Left ventricle myocardium inferior (tissue), 1 donor: ENCODE measurements at regions not wholly inside any gene's neighbourhood (a gene's known extent, or its start where the extent isn't known, plus 50 kb on each side); places are given as distances from the start of the nearest gene placed in this dataset.

ENCODE experiments used
- DNase-seq: peaks from one replicate; pipeline ENCODE4 v3.0.0-alpha.2; 2020
- H3K27ac ChIP-seq: fragments of 200-600 bp; replicated peaks from 2 replicates; pipeline ENCODE4 v1.8.0; 2021
- H3K27me3 ChIP-seq: fragments of 200-600 bp; 2 replicates; pipeline ENCODE4 v1.8.0; 2021; ENCODE audit warnings: low read depth
- H3K36me3 ChIP-seq: fragments of 200-600 bp; 2 replicates; pipeline ENCODE4 v1.8.0; 2021
- H3K4me1 ChIP-seq: fragments of 200-600 bp; 2 replicates; pipeline ENCODE4 v1.8.0; 2021
- H3K4me3 ChIP-seq: fragments of 200-600 bp; 2 replicates; pipeline ENCODE4 v1.8.0; 2021; ENCODE audit warnings: mild to moderate bottlenecking, moderate library complexity
- H3K9me3 ChIP-seq: fragments of 200-600 bp; replicated peaks from 2 replicates; pipeline ENCODE4 v1.8.0; 2021
- intact Hi-C: fragments of 100-400 bp; cut with micrococcal nuclease; formaldehyde crosslinking; loops from one replicate; pipeline ENCODE4 v1.11.0; 2022
- TF ChIP-seq, protein P1 (sequence below): fragments of 200-600 bp; IDR thresholded peaks from 2 replicates; pipeline ENCODE4 v1.8.0; 2021; ENCODE audit warnings: antibody characterized with exemption, mild to moderate bottlenecking, borderline replicate concordance
- donor health status: DM: no; HTN: yes; CAD: no; lungs with severe emphysema.

DNA sequence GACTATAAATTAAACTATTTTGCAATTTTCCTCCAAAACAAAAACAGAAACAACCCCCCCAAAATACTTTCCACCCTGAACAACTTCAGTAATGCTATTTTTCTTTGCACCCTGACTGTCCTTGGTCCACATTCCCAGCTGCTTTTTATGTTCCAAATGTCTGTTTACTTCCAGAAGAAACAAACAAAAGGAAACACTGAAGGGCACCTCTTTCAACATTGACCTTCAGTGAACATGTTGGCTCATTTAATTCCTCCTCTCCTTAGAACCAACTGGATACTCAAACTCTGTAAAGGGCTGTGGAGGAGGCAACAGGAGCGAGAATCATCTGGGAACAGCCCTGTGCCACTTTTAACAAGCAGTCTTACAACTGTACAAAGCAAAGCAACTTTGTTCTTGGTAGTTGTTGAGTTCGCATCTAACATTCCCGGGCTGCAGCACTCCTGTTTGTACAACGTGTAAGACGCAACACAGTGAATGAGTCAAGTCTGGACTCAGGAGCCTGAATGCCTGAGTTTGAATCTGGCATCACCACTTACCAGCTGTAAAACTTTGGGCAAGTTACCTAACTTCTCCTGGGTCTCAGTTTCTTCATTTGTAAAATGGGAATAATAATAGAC is 111.4 kb upstream of the GATA6 start:
- Histone ChIP-seq H3K27ac (no peak overlapping the region), H3K4me3 (no peak overlapping the region), H3K4me1 (no peaks in the 10 kb centered on the region), H3K36me3 (no peaks in the 10 kb centered on the region), H3K27me3 (no peaks in the 10 kb centered on the region), H3K9me3 (peaks cover 20% of the 10 kb centered on the region)
- TF ChIP-seq, protein P1, sequence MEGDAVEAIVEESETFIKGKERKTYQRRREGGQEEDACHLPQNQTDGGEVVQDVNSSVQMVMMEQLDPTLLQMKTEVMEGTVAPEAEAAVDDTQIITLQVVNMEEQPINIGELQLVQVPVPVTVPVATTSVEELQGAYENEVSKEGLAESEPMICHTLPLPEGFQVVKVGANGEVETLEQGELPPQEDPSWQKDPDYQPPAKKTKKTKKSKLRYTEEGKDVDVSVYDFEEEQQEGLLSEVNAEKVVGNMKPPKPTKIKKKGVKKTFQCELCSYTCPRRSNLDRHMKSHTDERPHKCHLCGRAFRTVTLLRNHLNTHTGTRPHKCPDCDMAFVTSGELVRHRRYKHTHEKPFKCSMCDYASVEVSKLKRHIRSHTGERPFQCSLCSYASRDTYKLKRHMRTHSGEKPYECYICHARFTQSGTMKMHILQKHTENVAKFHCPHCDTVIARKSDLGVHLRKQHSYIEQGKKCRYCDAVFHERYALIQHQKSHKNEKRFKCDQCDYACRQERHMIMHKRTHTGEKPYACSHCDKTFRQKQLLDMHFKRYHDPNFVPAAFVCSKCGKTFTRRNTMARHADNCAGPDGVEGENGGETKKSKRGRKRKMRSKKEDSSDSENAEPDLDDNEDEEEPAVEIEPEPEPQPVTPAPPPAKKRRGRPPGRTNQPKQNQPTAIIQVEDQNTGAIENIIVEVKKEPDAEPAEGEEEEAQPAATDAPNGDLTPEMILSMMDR = no peak
- intact Hi-C loops = no loop called here
- no peak for DNase-seq

GRCh38 chr18:22060361-22060760 is 109.0 kb upstream of the GATA6 start:
- Histone ChIP-seq H3K36me3 (no peaks in the 10 kb centered on the region), H3K4me1 (no peaks in the 10 kb centered on the region), H3K9me3 (peaks cover 1% of the 10 kb centered on the region), H3K4me3 (no peak overlapping the region), H3K27ac (no peak overlapping the region), H3K27me3 (no peaks in the 10 kb centered on the region)
- intact Hi-C loops = no loop called here
- no peak for DNase-seq
- TF ChIP-seq, protein P1 = no peak

- TF ChIP-seq, protein P1 = no peak
- no peak overlapping the region for H3K27ac ChIP-seq
- no peak overlapping the region for H3K4me3 ChIP-seq
- no peaks in the 10 kb centered on the region for H3K36me3 ChIP-seq
- H3K4me1 ChIP-seq = no peaks in the 10 kb centered on the region
- intact Hi-C loops = no loop called here
- H3K27me3 ChIP-seq = peaks cover 7% of the 10 kb centered on the region
- H3K9me3 ChIP-seq = no peaks in the 10 kb centered on the region
- DNase-seq = no peak
These were observed 106.3 kb upstream of the GATA6 start for GRCh38 chr18:22063102-22063501.

DNA sequence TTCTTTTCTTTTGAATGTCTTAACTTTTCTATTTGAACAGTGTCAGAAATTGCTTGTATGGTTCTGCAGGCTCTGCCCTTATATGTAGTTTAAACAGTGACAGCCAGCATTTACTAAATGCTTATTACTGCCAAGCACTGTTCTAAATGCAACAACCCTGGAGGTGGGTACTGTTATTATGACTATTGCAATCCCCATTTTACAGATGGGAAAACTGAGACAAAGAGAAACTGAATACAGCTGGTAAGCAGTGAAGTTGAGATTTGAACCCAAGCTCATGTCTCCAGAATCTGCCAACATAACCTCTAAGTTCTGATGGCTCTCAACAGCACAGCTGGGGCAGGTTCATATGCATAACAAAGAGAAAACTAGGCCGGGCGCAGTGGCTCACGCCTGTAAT is 105.7 kb upstream of the GATA6 start:
- peaks cover 7% of the 10 kb centered on the region for H3K27me3 ChIP-seq
- no peak for DNase-seq
- no peaks in the 10 kb centered on the region for H3K36me3 ChIP-seq
- no peaks in the 10 kb centered on the region for H3K9me3 ChIP-seq
- TF ChIP-seq, protein P1 = no peak
- H3K4me3 ChIP-seq = no peak overlapping the region
- intact Hi-C loops = no loop called here
- H3K27ac ChIP-seq = no peak overlapping the region
- no peaks in the 10 kb centered on the region for H3K4me1 ChIP-seq

DNA sequence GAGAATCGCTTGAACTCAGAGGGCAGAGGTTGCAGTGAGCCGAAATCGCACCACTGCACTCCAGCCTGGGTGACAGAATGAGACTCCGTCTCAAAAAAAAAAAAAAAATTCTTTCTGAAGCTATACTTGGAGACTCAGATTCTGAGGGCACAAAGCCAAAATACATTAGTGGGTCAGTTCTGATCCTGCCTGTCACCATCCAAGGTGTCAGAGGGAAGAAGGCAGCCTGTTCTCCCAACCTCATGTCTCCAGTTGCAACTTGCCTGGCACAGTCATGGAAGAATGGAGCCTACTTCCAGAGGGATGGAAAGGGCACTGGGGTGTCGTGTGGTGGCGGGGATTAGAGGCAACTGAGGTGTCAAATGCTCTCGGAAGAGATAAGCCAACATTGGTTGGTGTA is 104.8 kb upstream of the GATA6 start:
- TF ChIP-seq, protein P1 = no peak
- Histone ChIP-seq H3K27me3 (peaks cover 7% of the 10 kb centered on the region), H3K9me3 (no peaks in the 10 kb centered on the region), H3K4me3 (no peak overlapping the region), H3K4me1 (no peaks in the 10 kb centered on the region), H3K27ac (no peak overlapping the region), H3K36me3 (no peaks in the 10 kb centered on the region)
- intact Hi-C loops = no loop called here
- DNase-seq = no peak
